Neural crest cell (in vitro differentiated cells): ENCODE measurements at regions not wholly inside any gene's neighbourhood (a gene's known extent, or its start where the extent isn't known, plus 50 kb on each side); places are given as distances from the start of the nearest gene placed in this dataset.

Source experiments
- DNase-seq: peaks from one replicate; pipeline ENCODE4 v3.0.0; 2021; ENCODE audit warnings: low read depth, mixed read lengths, low spot score
- H3K27ac Mint-ChIP-seq: one replicate; pipeline ENCODE4 v1.8.0; 2021; ENCODE audit warnings: mild to moderate bottlenecking, mixed read lengths; ENCODE audit not compliant: unreplicated experiment
- H3K27me3 Mint-ChIP-seq: 2 replicates; pipeline ENCODE4 v1.8.0; 2021; ENCODE audit warnings: low read depth, mild to moderate bottlenecking, mixed read lengths
- H3K36me3 Mint-ChIP-seq: 2 replicates; pipeline ENCODE4 v1.8.0; 2021; ENCODE audit warnings: low read depth, mild to moderate bottlenecking, mixed read lengths
- H3K4me1 Mint-ChIP-seq: 2 replicates; pipeline ENCODE4 v1.8.0; 2021; ENCODE audit warnings: mixed read lengths
- H3K4me3 Mint-ChIP-seq: one replicate; pipeline ENCODE4 v1.8.0; 2021; ENCODE audit warnings: mild to moderate bottlenecking, mixed read lengths
- H3K9me3 Mint-ChIP-seq: 2 replicates; pipeline ENCODE4 v1.8.0; 2021; ENCODE audit warnings: mixed read lengths
- TF ChIP-seq, protein P1 (sequence below): fragments of 200-600 bp; sonication (generic); conservative IDR thresholded peaks from 2 replicates; pipeline ENCODE4 v1.5.0; 2021; ENCODE audit warnings: antibody characterized with exemption, mild to moderate bottlenecking

DNA sequence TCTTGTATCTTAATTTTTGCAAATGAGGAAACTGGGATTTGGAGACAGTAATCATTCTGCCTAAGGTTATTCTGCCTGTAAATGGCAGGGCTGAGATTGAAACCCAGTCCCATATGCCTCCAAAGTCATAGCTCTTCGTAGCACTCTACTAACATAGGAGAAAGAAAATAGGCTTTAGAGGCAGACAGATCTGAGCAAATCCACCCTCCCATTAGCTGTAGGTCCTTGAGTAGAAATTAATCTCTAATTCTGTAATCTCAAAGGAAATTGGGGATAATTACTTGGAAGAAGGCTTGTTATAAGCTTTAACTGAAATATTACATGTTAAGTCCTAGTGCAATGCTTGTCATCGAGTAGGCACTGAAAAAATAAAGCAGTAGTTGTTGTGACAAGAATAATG, 252.1 kb upstream of the PEX5L start:
- Mint-ChIP-seq H3K27me3 (peaks cover 2% of the 10 kb centered on the region), H3K27ac (no peak overlapping the region), H3K36me3 (no peaks in the 10 kb centered on the region), H3K4me1 (no peaks in the 10 kb centered on the region), H3K9me3 (no peaks in the 10 kb centered on the region), H3K4me3 (no peak overlapping the region)
- TF ChIP-seq, protein P1, sequence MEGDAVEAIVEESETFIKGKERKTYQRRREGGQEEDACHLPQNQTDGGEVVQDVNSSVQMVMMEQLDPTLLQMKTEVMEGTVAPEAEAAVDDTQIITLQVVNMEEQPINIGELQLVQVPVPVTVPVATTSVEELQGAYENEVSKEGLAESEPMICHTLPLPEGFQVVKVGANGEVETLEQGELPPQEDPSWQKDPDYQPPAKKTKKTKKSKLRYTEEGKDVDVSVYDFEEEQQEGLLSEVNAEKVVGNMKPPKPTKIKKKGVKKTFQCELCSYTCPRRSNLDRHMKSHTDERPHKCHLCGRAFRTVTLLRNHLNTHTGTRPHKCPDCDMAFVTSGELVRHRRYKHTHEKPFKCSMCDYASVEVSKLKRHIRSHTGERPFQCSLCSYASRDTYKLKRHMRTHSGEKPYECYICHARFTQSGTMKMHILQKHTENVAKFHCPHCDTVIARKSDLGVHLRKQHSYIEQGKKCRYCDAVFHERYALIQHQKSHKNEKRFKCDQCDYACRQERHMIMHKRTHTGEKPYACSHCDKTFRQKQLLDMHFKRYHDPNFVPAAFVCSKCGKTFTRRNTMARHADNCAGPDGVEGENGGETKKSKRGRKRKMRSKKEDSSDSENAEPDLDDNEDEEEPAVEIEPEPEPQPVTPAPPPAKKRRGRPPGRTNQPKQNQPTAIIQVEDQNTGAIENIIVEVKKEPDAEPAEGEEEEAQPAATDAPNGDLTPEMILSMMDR, result no peak
- DNase-seq, result no peak

DNA sequence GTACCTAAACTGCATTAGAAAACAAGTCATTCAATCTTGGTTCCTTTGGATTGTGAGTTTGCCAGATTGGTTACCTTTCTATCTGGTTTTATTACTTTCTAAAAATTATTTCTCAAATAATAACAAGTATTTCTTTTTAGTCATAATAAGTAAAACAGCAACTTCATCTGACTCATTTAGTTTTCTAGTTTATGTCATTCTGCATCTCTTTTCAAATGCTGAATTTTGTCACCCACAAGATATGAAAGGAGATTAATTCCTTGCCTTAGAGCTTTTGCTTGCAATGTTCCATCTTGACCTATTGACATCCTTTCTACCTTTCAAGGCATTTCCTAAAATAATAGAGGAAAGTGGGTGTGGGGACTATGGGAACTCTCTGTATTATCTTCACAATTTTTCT, 253.6 kb upstream of the PEX5L start:
- TF ChIP-seq, protein P1, result no peak
- Mint-ChIP-seq H3K27me3 (peaks cover under 1% of the 10 kb centered on the region), H3K4me1 (peaks cover 5% of the 10 kb centered on the region), H3K27ac (no peak overlapping the region), H3K36me3 (no peaks in the 10 kb centered on the region), H3K9me3 (no peaks in the 10 kb centered on the region), H3K4me3 (no peak overlapping the region)
- no peak for DNase-seq

DNA sequence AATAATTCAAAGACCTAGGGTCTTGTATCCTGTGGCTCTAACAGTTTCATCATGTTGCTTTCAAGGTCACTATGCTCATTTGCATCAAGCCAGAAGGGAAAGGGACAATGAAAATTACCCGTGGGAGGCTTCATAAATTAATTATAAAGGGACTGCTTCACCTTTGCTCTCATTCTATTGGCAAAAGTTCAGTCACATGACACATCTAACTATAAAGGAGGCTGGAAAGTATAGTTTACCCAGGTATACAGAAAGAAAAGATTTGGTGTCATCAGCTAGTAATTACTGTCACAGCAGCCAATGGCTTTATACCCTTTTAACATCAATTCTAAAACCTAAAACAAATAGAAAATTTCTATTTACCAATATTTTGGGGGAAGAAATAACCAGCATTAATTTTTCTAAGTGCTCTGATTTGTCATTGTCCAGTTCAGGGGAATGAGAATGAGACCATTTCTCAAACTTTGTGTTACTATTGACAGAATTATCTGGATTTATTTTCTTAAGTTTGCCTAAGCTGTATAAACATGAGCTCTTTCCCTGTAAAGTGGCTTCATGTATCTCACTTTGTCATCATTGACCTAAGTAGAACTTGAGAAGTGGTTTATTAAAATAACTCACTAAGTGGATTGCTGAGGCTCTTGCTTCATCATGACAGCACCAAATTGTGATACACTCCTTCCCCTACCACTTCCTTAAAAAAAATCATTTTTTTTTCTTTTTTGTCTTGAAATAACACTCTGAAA, 257.7 kb upstream of the PEX5L start:
- DNase-seq, result no peak
- H3K9me3 Mint-ChIP-seq, result no peaks in the 10 kb centered on the region
- H3K4me1 Mint-ChIP-seq, result peaks cover 5% of the 10 kb centered on the region
- TF ChIP-seq, protein P1, result no peak
- no peaks in the 10 kb centered on the region for H3K36me3 Mint-ChIP-seq
- no peak overlapping the region for H3K4me3 Mint-ChIP-seq
- H3K27me3 Mint-ChIP-seq, result no peaks in the 10 kb centered on the region
- no peak overlapping the region for H3K27ac Mint-ChIP-seq

DNA sequence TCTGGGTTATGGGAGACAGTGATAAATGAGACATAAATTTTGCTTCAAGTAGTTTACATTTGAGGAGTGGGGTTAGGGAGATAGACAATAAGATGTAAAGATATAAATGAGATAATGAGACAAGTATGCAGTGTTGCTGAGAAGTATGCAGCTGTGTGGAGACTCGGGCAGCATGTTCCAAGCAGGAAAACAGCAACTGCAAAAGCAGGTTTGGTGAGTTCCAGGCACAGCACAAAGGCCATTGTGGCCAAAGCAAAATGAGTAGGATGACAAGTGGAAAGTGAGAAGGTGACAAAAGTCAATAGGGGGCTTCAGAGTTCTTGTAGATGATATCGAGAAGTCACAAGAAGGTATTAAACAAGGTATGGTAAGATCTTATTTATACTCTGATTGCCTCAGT, 259.1 kb upstream of the PEX5L start:
- no peak overlapping the region for H3K4me3 Mint-ChIP-seq
- H3K27ac Mint-ChIP-seq, result no peak overlapping the region
- H3K36me3 Mint-ChIP-seq, result no peaks in the 10 kb centered on the region
- TF ChIP-seq, protein P1, result no peak
- H3K9me3 Mint-ChIP-seq, result no peaks in the 10 kb centered on the region
- no peaks in the 10 kb centered on the region for H3K27me3 Mint-ChIP-seq
- no peak for DNase-seq
- H3K4me1 Mint-ChIP-seq, result peaks cover 5% of the 10 kb centered on the region

DNA sequence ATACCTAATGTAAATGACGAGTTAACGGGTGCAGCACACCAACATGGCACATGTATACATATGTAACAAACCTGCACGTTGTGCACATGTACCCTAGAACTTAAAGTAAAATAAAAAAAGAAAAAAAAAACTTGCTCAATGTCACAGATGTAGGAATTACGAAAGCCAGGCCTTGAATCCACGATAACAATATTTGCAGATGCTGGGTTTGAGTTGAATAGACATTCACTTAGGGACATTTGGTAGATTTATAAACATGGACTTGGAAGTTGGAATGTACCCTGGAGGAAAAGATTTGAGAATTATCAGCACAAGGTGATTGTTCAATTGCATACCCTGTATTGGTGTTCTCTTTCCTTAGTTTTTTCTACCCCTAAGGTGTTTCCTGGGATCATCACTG, 260.2 kb upstream of the PEX5L start:
- no peak overlapping the region for H3K4me3 Mint-ChIP-seq
- H3K27me3 Mint-ChIP-seq, result no peaks in the 10 kb centered on the region
- H3K36me3 Mint-ChIP-seq, result no peaks in the 10 kb centered on the region
- no peak overlapping the region for H3K27ac Mint-ChIP-seq
- H3K4me1 Mint-ChIP-seq, result peaks cover 5% of the 10 kb centered on the region
- DNase-seq, result no peak
- H3K9me3 Mint-ChIP-seq, result no peaks in the 10 kb centered on the region
- TF ChIP-seq, protein P1, result no peak
